Choroid plexus epithelial cell (primary cell): ENCODE measurements at regions not wholly inside any gene's neighbourhood (a gene's known extent, or its start where the extent isn't known, plus 50 kb on each side); places are given as distances from the start of the nearest gene placed in this dataset.

ENCODE experiments used
- DNase-seq: peaks from one replicate; pipeline ENCODE4 v3.0.0-alpha.2; 2010; ENCODE audit warnings: low read depth
- H3K4me3 ChIP-seq: 2 replicates; pipeline ENCODE4 v1.5.1; 2011; ENCODE audit warnings: low read depth, mild to moderate bottlenecking, control low read depth, low read length, moderate library complexity
- TF ChIP-seq, protein P1 (sequence below): conservative IDR thresholded peaks from 2 replicates; pipeline ENCODE4 v1.5.1; 2011; ENCODE audit warnings: low read depth, mild to moderate bottlenecking, control low read depth, inconsistent platforms, low read length, moderate library complexity

DNA sequence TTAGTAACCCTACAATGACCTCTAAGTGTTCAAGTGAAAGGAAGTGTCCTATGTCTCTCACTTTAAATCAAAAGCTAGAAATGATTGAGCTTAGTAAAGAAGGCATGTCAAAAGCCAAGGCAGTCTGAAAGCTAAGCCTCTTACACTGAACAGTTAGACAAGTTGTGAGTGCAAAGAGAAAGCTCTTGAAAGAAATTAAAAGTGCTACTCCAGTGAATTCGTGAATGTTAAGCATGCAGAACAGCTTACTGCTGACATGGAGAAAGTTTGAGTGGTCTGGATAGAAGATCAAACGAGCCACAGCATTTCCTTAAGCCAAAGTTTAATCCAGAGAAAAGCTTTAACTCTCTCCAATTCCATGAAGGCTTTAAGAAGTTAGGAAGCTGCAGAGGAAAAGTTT, 373.7 kb downstream of the NR4A2 start:
- no peak overlapping the region for H3K4me3 ChIP-seq
- TF ChIP-seq, protein P1, sequence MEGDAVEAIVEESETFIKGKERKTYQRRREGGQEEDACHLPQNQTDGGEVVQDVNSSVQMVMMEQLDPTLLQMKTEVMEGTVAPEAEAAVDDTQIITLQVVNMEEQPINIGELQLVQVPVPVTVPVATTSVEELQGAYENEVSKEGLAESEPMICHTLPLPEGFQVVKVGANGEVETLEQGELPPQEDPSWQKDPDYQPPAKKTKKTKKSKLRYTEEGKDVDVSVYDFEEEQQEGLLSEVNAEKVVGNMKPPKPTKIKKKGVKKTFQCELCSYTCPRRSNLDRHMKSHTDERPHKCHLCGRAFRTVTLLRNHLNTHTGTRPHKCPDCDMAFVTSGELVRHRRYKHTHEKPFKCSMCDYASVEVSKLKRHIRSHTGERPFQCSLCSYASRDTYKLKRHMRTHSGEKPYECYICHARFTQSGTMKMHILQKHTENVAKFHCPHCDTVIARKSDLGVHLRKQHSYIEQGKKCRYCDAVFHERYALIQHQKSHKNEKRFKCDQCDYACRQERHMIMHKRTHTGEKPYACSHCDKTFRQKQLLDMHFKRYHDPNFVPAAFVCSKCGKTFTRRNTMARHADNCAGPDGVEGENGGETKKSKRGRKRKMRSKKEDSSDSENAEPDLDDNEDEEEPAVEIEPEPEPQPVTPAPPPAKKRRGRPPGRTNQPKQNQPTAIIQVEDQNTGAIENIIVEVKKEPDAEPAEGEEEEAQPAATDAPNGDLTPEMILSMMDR: no peak
- no peak for DNase-seq

- no peak overlapping the region for H3K4me3 ChIP-seq
- DNase-seq: no peak
- TF ChIP-seq, protein P1: no peak
These were observed 385.5 kb downstream of the NR4A2 start for GRCh38 chr2:155947069-155947468.

GRCh38 chr2:155944218-155944617, 388.3 kb downstream of the NR4A2 start:
- TF ChIP-seq, protein P1: no peak
- H3K4me3 ChIP-seq: no peak overlapping the region
- DNase-seq: no peak

DNA sequence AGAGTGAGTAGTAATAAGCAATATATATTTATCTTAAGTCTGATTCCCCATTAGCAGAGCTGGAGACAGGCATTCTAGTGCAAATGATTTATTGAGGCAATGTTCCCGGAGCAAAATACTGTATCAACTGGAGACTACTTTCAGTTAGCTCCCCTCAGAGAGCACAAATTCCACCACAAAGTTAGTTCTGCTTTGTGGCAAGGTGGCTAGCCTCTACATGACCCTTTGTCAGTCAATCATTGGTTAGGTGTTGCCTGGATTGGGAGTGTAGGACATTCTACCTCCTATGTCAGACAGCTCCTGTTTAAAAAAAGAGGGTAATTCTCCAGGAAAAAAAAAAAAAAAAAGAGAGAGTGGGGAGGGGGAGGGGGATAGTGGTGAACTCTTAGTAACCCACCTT, 402.2 kb downstream of the NR4A2 start:
- DNase-seq: no peak

DNA sequence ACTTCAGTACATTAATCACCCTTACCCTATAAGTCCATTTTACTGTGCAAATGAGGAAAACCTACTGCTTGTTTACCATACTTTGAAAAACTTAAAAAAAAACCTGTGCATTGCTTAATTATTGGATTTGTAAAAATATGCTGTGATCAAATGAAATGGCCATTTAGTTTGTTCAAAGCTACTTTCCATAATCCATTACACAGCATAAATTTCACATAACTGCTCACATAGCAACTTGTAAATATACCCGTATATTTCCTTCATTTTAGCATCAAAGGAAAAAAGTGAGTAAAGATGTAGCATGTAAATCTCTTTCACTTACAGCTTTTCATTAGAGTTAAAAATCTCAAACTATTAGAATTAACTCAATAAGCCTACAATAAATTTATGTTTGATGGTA, 415.1 kb downstream of the NR4A2 start:
- no peak overlapping the region for H3K4me3 ChIP-seq
- TF ChIP-seq, protein P1: no peak
- DNase-seq: no peak

More for the DNA sequence above, 402.2 kb downstream of the NR4A2 start:
- TF ChIP-seq, protein P1: no peak
- H3K4me3 ChIP-seq: no peak overlapping the region

DNA sequence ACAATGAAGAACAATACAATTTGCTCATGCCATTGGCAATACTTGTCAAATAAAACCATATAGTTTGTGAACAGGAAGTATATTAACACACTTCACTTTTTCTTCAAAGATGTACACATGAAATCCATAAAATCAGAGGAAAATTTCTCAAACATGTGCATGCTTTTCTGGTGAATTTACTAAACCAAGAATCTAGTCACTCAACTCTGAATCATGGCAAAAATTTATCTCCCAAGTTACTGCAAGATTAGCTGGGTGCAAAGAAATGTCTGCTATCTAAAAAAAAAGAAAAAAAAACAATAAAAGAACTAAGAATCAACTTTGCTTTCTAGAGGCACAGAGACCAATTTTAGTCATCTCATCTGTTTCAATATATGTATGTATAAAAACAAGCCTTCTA, 419.2 kb downstream of the NR4A2 start:
- H3K4me3 ChIP-seq: no peak overlapping the region
- DNase-seq: no peak
- TF ChIP-seq, protein P1: no peak

GRCh38 chr2:155908567-155908966, 424.0 kb downstream of the NR4A2 start:
- TF ChIP-seq, protein P1: no peak
- no peak for DNase-seq
- H3K4me3 ChIP-seq: no peak overlapping the region
